Right lobe of liver (tissue), 6 donors: ENCODE measurements at regions not wholly inside any gene's neighbourhood (a gene's known extent, or its start where the extent isn't known, plus 50 kb on each side); places are given as distances from the start of the nearest gene placed in this dataset.
A peak's percentile ranks its signal among the peaks of the same experiment; 100 is the strongest.

Experiments
- ATAC-seq, 4 donors: fragments of 200-7000 bp; cut with Tn5 transposase; one replicate each; pipeline ENCODE4 v1.9.1; 2020; ENCODE audit warnings: mild to moderate bottlenecking in 4 of 4, moderate library complexity in 4 of 4
- DNase-seq, 3 donors: peaks; one replicate each; pipeline ENCODE4 v3.0.0-alpha.2; 2020
- H3K27ac ChIP-seq, 3 donors: fragments of 200-600 bp; one replicate each; pipeline ENCODE4 v1.8.0; 2022
- H3K27me3 ChIP-seq, 2 donors: fragments of 200-600 bp; one replicate each; pipeline ENCODE4 v1.8.0; 2022
- H3K36me3 ChIP-seq, 4 donors: fragments of 200-600 bp; sonication (generic) in 1 of 4; one replicate each; pipeline versions ENCODE4 v1.5.1 to v1.8.0; 2017 to 2022; ENCODE audit warnings: control low read depth in 1 of 4
- H3K4me1 ChIP-seq, 4 donors: fragments of 200-600 bp; sonication (generic) in 1 of 4; one replicate each; pipeline versions ENCODE4 v1.5.1 to v1.8.0; 2017 to 2022; ENCODE audit warnings: control low read depth in 1 of 4
- H3K4me3 ChIP-seq, 3 donors: fragments of 200-600 bp; one replicate each; pipeline ENCODE4 v1.8.0; 2022
- H3K9me3 ChIP-seq, 4 donors: fragments of 200-600 bp; sonication (generic) in 1 of 4; one replicate each; pipeline versions ENCODE4 v1.5.1 to v1.8.0; 2017 to 2022; ENCODE audit warnings: control low read depth in 1 of 4
- POLR2A ChIP-seq: fragments of 450-650 bp; IDR thresholded peaks from one replicate; pipeline ENCODE4 v1.6.1; 2017; ENCODE audit warnings: antibody characterized with exemption, mild to moderate bottlenecking
- WGBS: methylation state at CpG from one replicate; pipeline ENCODE4 v1.1.6; 2018; ENCODE audit warnings: low coverage, low lambda C conversion rate; ENCODE audit not compliant: insufficient coverage; ENCODE audit errors: missing lambda C conversion rate; 5-methylcytosine and 5-hydroxymethylcytosine counted together
- intact Hi-C, 2 donors: fragments of 100-400 bp; cut with DNase I; formaldehyde crosslinking; loops; one replicate each; pipeline versions ENCODE4 v1.11.2 to v1.14.1; 2022
- TF ChIP-seq, protein P1 (sequence below), 4 donors: fragments of 200-600 bp in 3 of 4; fragments of 450-650 bp in 1 of 4; IDR thresholded peaks; one replicate each; pipeline versions ENCODE4 v1.5.1 to v1.8.0; 2016 to 2022; ENCODE audit warnings: antibody characterized with exemption in 4 of 4, mild to moderate bottlenecking in 2 of 4
- donor health status: DM: no; HTN: yes; CAD: no.
- donor health status: DM: no; HTN: no; CAD: no.
- donor health status: DM: no; HTN: no; CAD: no.
- donor health status: DM: no; HTN: yes; CAD: no.
- donor health status: DM: no; HTN: yes; CAD: no.

DNA sequence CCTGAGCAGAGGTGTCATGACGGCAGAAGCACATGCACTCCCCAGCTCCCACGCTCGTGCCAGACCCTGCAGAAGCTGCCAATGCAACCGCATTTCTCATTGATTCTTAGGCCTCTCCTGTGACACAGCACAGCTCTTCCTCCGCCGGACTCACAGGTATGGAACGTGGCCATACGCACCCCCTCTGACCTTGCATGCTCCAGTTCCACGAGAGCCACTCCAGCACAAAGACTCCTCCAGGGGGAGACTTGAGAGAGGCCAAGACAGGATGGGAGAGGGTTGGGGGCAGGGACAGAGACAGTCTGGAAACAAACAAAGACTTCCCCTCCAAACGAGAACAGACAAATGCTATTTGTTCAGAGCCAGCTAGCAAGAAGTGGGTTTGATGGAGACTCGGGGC lies 124.3 kb upstream of the PPP2R2D start:
- no peak for TF ChIP-seq POLR2A
- ATAC-seq (no peak), DNase-seq (no peak)
- Histone ChIP-seq H3K36me3 (no peaks in the 10 kb centered on the region), H3K27ac (no peak overlapping the region), H3K4me3 (no peak overlapping the region), H3K27me3 (no peaks in the 10 kb centered on the region), H3K4me1 (no peaks in the 10 kb centered on the region), H3K9me3 (peaks cover 0 to 8% (median 0%) of the 10 kb centered on the region in 4 donors)
- 61% methylated on average over 3 of the region's 11 CpGs for WGBS
- intact Hi-C loops = no loop called here

DNA sequence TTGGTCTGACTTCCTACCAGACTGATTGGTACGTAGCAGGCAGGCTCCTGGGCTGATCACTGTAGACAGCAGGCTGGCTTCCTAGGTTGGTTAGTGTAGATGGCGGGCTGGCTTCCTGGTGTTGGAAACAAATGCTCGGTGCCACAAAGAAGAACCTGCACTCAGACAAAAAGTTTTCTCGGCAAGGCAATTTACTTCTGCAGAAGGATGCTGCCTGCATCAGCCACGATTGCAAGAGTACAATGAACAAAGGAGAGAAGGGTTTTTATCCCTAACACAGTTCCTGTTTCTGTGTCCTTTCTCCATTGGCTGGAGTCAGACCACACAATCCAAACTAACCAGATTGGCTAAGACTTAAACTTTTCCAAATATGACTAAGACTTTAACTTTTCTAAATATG lies 123.6 kb upstream of the PPP2R2D start:
- WGBS = 60% methylated on average over 2 of the region's 5 CpGs
- no peak overlapping the region for H3K4me3 ChIP-seq
- DNase-seq (no peak), ATAC-seq (no peak)
- no peaks in the 10 kb centered on the region for H3K27me3 ChIP-seq
- TF ChIP-seq POLR2A = no peak
- TF ChIP-seq, protein P1, sequence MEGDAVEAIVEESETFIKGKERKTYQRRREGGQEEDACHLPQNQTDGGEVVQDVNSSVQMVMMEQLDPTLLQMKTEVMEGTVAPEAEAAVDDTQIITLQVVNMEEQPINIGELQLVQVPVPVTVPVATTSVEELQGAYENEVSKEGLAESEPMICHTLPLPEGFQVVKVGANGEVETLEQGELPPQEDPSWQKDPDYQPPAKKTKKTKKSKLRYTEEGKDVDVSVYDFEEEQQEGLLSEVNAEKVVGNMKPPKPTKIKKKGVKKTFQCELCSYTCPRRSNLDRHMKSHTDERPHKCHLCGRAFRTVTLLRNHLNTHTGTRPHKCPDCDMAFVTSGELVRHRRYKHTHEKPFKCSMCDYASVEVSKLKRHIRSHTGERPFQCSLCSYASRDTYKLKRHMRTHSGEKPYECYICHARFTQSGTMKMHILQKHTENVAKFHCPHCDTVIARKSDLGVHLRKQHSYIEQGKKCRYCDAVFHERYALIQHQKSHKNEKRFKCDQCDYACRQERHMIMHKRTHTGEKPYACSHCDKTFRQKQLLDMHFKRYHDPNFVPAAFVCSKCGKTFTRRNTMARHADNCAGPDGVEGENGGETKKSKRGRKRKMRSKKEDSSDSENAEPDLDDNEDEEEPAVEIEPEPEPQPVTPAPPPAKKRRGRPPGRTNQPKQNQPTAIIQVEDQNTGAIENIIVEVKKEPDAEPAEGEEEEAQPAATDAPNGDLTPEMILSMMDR (IDR thresholded peaks at IDR 0.05) = no peak
- no peaks in the 10 kb centered on the region for H3K4me1 ChIP-seq
- H3K27ac ChIP-seq = no peak overlapping the region
- intact Hi-C loops = no loop called here
- H3K36me3 ChIP-seq = no peaks in the 10 kb centered on the region
- peaks cover 0 to 8% (median 0%) of the 10 kb centered on the region in 4 donors for H3K9me3 ChIP-seq

DNA sequence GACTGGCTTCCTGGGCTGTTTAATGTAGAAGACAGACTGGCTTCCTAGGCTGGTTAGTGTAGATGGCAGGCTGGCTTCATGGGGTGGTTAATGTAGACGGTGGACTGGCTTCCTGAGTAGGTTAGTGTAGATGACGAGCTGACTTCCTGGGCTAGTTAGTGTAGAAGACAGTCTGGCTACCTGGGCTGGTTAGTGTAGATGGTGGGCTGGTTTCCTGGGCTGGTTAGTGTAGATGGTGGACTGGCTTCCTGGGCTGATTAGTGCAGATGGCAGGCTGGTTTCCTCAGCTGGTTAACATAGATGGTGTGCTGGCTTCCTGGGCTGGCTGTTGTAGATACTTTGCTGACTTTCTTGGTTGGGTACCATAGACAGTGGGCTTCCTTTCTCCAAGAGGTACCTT lies 122.9 kb upstream of the PPP2R2D start:
- Histone ChIP-seq H3K4me1 (no peaks in the 10 kb centered on the region), H3K27me3 (no peaks in the 10 kb centered on the region), H3K27ac (no peak overlapping the region), H3K36me3 (no peaks in the 10 kb centered on the region), H3K9me3 (peaks cover 0 to 8% (median 0%) of the 10 kb centered on the region in 4 donors), H3K4me3 (no peak overlapping the region)
- WGBS = 100% methylated on average over 2 of the region's 2 CpGs
- intact Hi-C loops = no loop called here
- no peak for ATAC-seq
- TF ChIP-seq, protein P1 (IDR thresholded peaks at IDR 0.05) = no peak
- TF ChIP-seq POLR2A = no peak
- DNase-seq = peak in 1 of 3 donors; percentile 22

DNA sequence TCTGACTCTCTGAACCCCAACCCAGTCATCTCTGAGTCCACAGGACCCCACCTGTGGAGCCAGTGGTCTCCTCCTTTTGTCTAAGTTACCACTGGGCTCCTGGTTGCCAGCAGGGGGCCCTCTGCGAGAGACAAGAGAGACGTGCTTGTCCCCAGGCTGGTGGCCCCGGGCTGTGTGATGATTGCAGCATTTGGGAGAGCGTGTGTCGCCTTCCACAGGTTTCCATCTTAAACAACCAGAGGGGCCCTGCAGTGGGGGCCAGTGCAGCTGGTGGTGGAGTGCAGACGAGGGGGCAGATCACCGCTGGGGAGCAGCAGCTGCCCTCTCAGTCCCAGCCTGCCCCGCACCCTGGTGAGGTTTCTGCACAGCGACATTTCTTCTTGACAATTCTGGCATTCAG lies 122.4 kb upstream of the PPP2R2D start:
- intact Hi-C loops = no loop called here
- TF ChIP-seq POLR2A = no peak
- TF ChIP-seq, protein P1 (IDR thresholded peaks at IDR 0.05) = no peak
- DNase-seq (peak in 1 of 3 donors; percentile 3), ATAC-seq (no peak)
- no peak overlapping the region for H3K27ac ChIP-seq
- peaks cover 0 to 8% (median 0%) of the 10 kb centered on the region in 4 donors for H3K9me3 ChIP-seq
- H3K4me3 ChIP-seq = no peak overlapping the region
- WGBS = 100% methylated on average over 3 of the region's 9 CpGs
- no peaks in the 10 kb centered on the region for H3K27me3 ChIP-seq
- no peaks in the 10 kb centered on the region for H3K4me1 ChIP-seq
- H3K36me3 ChIP-seq = no peaks in the 10 kb centered on the region

DNA sequence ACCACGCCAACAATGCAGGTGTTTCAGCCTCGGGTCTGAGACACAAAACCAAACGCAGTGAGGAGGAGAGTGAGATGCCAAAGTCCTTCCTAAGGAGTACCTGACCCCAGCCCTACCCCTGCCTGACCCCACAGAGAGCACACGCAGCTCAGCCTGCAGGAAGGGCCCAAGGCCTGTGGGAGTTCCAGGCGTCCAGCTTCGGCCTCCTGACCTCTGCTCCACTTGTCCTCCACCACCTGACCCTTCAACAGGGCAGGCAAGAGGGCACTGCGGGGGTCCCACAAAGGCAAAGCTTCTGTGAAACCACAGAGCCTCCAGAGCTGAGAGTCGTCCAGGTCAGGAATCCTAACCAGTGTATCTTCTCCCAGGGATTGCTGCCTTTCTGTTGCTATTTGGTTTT lies 122.0 kb upstream of the PPP2R2D start:
- Histone ChIP-seq H3K36me3 (no peaks in the 10 kb centered on the region), H3K27me3 (no peaks in the 10 kb centered on the region), H3K4me3 (no peak overlapping the region), H3K9me3 (peaks cover 0 to 8% (median 0%) of the 10 kb centered on the region in 4 donors), H3K4me1 (no peaks in the 10 kb centered on the region), H3K27ac (no peak overlapping the region)
- DNase-seq = no peak
- TF ChIP-seq, protein P1 (IDR thresholded peaks at IDR 0.05) = no peak
- TF ChIP-seq POLR2A = no peak
- intact Hi-C loops = no loop called here
- ATAC-seq = no peak
- 73% methylated on average over 3 of the region's 8 CpGs for WGBS
